HPDE6-E6E7 (cell line): ENCODE measurements at regions not wholly inside any gene's neighbourhood (a gene's known extent, or its start where the extent isn't known, plus 50 kb on each side); places are given as distances from the start of the nearest gene placed in this dataset.

Experiments
- DNase-seq: peaks from one replicate; pipeline ENCODE4 v3.0.0; 2011; ENCODE audit warnings: missing footprints; ENCODE audit errors: extremely low spot score

- DNase-seq = no peak
These were observed 236.6 kb upstream of the FBXL7 start for GRCh38 chr5:15263406-15263805.

GRCh38 chr5:15261269-15261995, 238.5 kb upstream of the FBXL7 start:
- DNase-seq = no peak

- DNase-seq = no peak
These were observed 239.4 kb upstream of the FBXL7 start for GRCh38 chr5:15260356-15261268.

GRCh38 chr5:15256485-15256884, 243.5 kb upstream of the FBXL7 start:
- no peak for DNase-seq

- no peak for DNase-seq
These were observed 244.4 kb upstream of the FBXL7 start for GRCh38 chr5:15255576-15255975.

- DNase-seq = no peak
These were observed 245.4 kb upstream of the FBXL7 start for GRCh38 chr5:15254607-15255006.

GRCh38 chr5:15252331-15252730, 247.6 kb upstream of the FBXL7 start:
- DNase-seq = no peak

- DNase-seq = peak; percentile 20
These were observed 250.8 kb upstream of the FBXL7 start for GRCh38 chr5:15249152-15249551.

GRCh38 chr5:15248731-15249130, 251.2 kb upstream of the FBXL7 start:
- DNase-seq = no peak

- no peak for DNase-seq
These were observed 254.1 kb upstream of the FBXL7 start for GRCh38 chr5:15245913-15246312.

GRCh38 chr5:15243301-15244020, 256.5 kb upstream of the FBXL7 start:
- no peak for DNase-seq

GRCh38 chr5:15241216-15241821, 258.7 kb upstream of the FBXL7 start:
- DNase-seq = no peak

- DNase-seq = no peak
These were observed 262.0 kb upstream of the FBXL7 start for GRCh38 chr5:15238006-15238405.

- no peak for DNase-seq
These were observed 263.0 kb upstream of the FBXL7 start for GRCh38 chr5:15236911-15237508.

GRCh38 chr5:15234911-15235310, 265.1 kb upstream of the FBXL7 start:
- DNase-seq = no peak

- no peak for DNase-seq
These were observed 265.6 kb upstream of the FBXL7 start for GRCh38 chr5:15234366-15234765.

GRCh38 chr5:15233566-15233965, 266.4 kb upstream of the FBXL7 start:
- no peak for DNase-seq

- no peak for DNase-seq
These were observed 277.8 kb upstream of the FBXL7 start for GRCh38 chr5:15222156-15222555.

- no peak for DNase-seq
These were observed 279.3 kb upstream of the FBXL7 start for GRCh38 chr5:15220642-15221173.

- no peak for DNase-seq
These were observed 284.9 kb upstream of the FBXL7 start for GRCh38 chr5:15215056-15215455.

- DNase-seq = no peak
These were observed 286.0 kb upstream of the FBXL7 start for GRCh38 chr5:15214010-15214409.
